Breast epithelium (tissue), 4 donors: ENCODE measurements at regions not wholly inside any gene's neighbourhood (a gene's known extent, or its start where the extent isn't known, plus 50 kb on each side); places are given as distances from the start of the nearest gene placed in this dataset.

Source experiments
- DNase-seq, 2 donors: peaks; one replicate each; pipeline ENCODE4 v3.0.0-alpha.2; 2019; ENCODE audit warnings: low spot score in 2 of 2
- H3K27ac ChIP-seq, 2 donors: fragments of 200-600 bp; sonication (generic) in 1 of 2; one replicate each; pipeline ENCODE4 v1.5.1; 2016 to 2019; ENCODE audit warnings: mild to moderate bottlenecking in 1 of 2
- H3K27me3 ChIP-seq, 2 donors: fragments of 200-600 bp; sonication (generic) in 1 of 2; one replicate each; pipeline versions ENCODE4 v1.5.1 to v1.6.0; 2017 to 2019; ENCODE audit warnings: control low read depth in 1 of 2, mild to moderate bottlenecking in 1 of 2
- H3K36me3 ChIP-seq: fragments of 200-600 bp; one replicate; pipeline ENCODE4 v1.5.1; 2019
- H3K4me1 ChIP-seq, 2 donors: fragments of 200-600 bp; sonication (generic); one replicate each; pipeline ENCODE4 v1.5.1; 2016 to 2019; ENCODE audit warnings: control low read depth in 1 of 2
- H3K4me3 ChIP-seq, 3 donors: fragments of 200-600 bp; sonication (generic); 1 replicate in 2 of 3; 2 replicates in 1 of 3; pipeline ENCODE4 v1.5.1; 2016 to 2019; ENCODE audit warnings: mild to moderate bottlenecking in 3 of 3, moderate library complexity in 2 of 3
- H3K9me3 ChIP-seq, 2 donors: fragments of 200-600 bp; sonication (generic) in 1 of 2; one replicate each; pipeline ENCODE4 v1.5.1; 2016 to 2019; ENCODE audit warnings: control low read depth in 1 of 2
- CTCF ChIP-seq, 3 donors: fragments of 450-650 bp; IDR thresholded peaks; one replicate each; pipeline ENCODE4 v1.5.1; 2016 to 2017; ENCODE audit warnings: antibody characterized with exemption in 3 of 3, mild to moderate bottlenecking in 3 of 3, moderate library complexity in 3 of 3
- POLR2A ChIP-seq: fragments of 450-650 bp; IDR thresholded peaks from one replicate; pipeline ENCODE4 v1.6.1; 2016; ENCODE audit warnings: antibody characterized with exemption, mild to moderate bottlenecking, moderate library complexity
- POLR2AphosphoS5 ChIP-seq, 3 donors: sonication (generic); formaldehyde crosslinking; IDR thresholded peaks; one replicate each; pipeline ENCODE4 v1.6.1; 2017; ENCODE audit warnings: antibody characterized with exemption in 3 of 3
- intact Hi-C: fragments of 100-400 bp; cut with DNase I; formaldehyde crosslinking; loops from one replicate; pipeline ENCODE4 v1.15.1; 2023; ENCODE audit warnings: low total_unique reads

GRCh38 chr10:123480845-123481244 lies 185.3 kb upstream of the GPR26 start:
- intact Hi-C loops: no loop called here
- Histone ChIP-seq H3K36me3 (no peaks in the 10 kb centered on the region), H3K9me3 (no peaks in the 10 kb centered on the region), H3K4me3 (no peak overlapping the region), H3K27ac (no peak overlapping the region), H3K27me3 (no peaks in the 10 kb centered on the region), H3K4me1 (no peaks in the 10 kb centered on the region)
- no peak for DNase-seq
- no peak for TF ChIP-seq CTCF (IDR thresholded peaks at IDR 0.05)
- TF ChIP-seq POLR2AphosphoS5 (IDR thresholded peaks at IDR 0.05): no peak
- TF ChIP-seq POLR2A: no peak

GRCh38 chr10:123484722-123485121 lies 181.4 kb upstream of the GPR26 start:
- Histone ChIP-seq H3K4me1 (no peaks in the 10 kb centered on the region), H3K27ac (no peak overlapping the region), H3K4me3 (no peak overlapping the region), H3K36me3 (no peaks in the 10 kb centered on the region), H3K9me3 (no peaks in the 10 kb centered on the region), H3K27me3 (no peaks in the 10 kb centered on the region)
- intact Hi-C loops: no loop called here
- no peak for DNase-seq
- no peak for TF ChIP-seq POLR2A
- no peak for TF ChIP-seq CTCF (IDR thresholded peaks at IDR 0.05)
- no peak for TF ChIP-seq POLR2AphosphoS5 (IDR thresholded peaks at IDR 0.05)

- Histone ChIP-seq H3K9me3 (no peaks in the 10 kb centered on the region), H3K27me3 (no peaks in the 10 kb centered on the region), H3K36me3 (no peaks in the 10 kb centered on the region), H3K4me1 (no peaks in the 10 kb centered on the region), H3K27ac (no peak overlapping the region), H3K4me3 (no peak overlapping the region)
- no peak for DNase-seq
- TF ChIP-seq POLR2A (no peak), CTCF (IDR thresholded peaks at IDR 0.05) (no peak), POLR2AphosphoS5 (IDR thresholded peaks at IDR 0.05) (no peak)
- intact Hi-C loops: no loop called here
These were observed 180.7 kb upstream of the GPR26 start for GRCh38 chr10:123485341-123485960.

GRCh38 chr10:123488436-123488835 lies 177.7 kb upstream of the GPR26 start:
- Histone ChIP-seq H3K9me3 (no peaks in the 10 kb centered on the region), H3K36me3 (no peaks in the 10 kb centered on the region), H3K4me3 (no peak overlapping the region), H3K4me1 (no peaks in the 10 kb centered on the region), H3K27me3 (no peaks in the 10 kb centered on the region), H3K27ac (no peak overlapping the region)
- intact Hi-C loops: no loop called here
- no peak for DNase-seq
- TF ChIP-seq CTCF (IDR thresholded peaks at IDR 0.05) (no peak), POLR2AphosphoS5 (IDR thresholded peaks at IDR 0.05) (no peak), POLR2A (no peak)

- H3K4me1 ChIP-seq: no peaks in the 10 kb centered on the region
- H3K36me3 ChIP-seq: no peaks in the 10 kb centered on the region
- H3K27me3 ChIP-seq: no peaks in the 10 kb centered on the region
- TF ChIP-seq POLR2A: no peak
- TF ChIP-seq CTCF (IDR thresholded peaks at IDR 0.05): no peak
- TF ChIP-seq POLR2AphosphoS5 (IDR thresholded peaks at IDR 0.05): no peak
- no peak overlapping the region for H3K27ac ChIP-seq
- no peaks in the 10 kb centered on the region for H3K9me3 ChIP-seq
- no peak overlapping the region for H3K4me3 ChIP-seq
- intact Hi-C loops: no loop called here
- no peak for DNase-seq
These were observed 174.8 kb upstream of the GPR26 start for GRCh38 chr10:123491364-123491763.
